GM23338 (cell line): ENCODE measurements at regions not wholly inside any gene's neighbourhood (a gene's known extent, or its start where the extent isn't known, plus 50 kb on each side); places are given as distances from the start of the nearest gene placed in this dataset.

Source experiments
- ATAC-seq: fragments of 200-7000 bp; cut with Tn5 transposase; 3 replicates; pipeline ENCODE4 v1.9.1; 2020
- DNase-seq: peaks from one replicate; pipeline ENCODE4 v3.0.0-alpha.2; 2015; ENCODE audit warnings: low spot score
- H2AFZ ChIP-seq: fragments of 200-600 bp; sonication (generic); 2 replicates; pipeline ENCODE4 v1.8.0; 2016; ENCODE audit warnings: antibody characterized with exemption, mild to moderate bottlenecking, moderate library complexity
- H3F3A ChIP-seq: fragments of 200-600 bp; sonication (generic); replicated peaks from 2 replicates; pipeline ENCODE4 v1.8.0; 2017; ENCODE audit warnings: antibody characterized with exemption, mixed run types, low read depth
- H3K27ac ChIP-seq: fragments of 200-600 bp; sonication (generic); 2 replicates; pipeline ENCODE4 v1.6.1; 2016; ENCODE audit warnings: low read depth
- H3K27me3 ChIP-seq: fragments of 200-600 bp; sonication (generic); 2 replicates; pipeline ENCODE4 v1.8.0; 2016; ENCODE audit warnings: mild to moderate bottlenecking, mixed run types, moderate library complexity; ENCODE audit not compliant: insufficient read depth
- H3K36me3 ChIP-seq: fragments of 200-600 bp; sonication (generic); 2 replicates; pipeline ENCODE4 v1.8.0; 2016; ENCODE audit warnings: mild to moderate bottlenecking; ENCODE audit not compliant: insufficient read depth
- H3K4me1 ChIP-seq: fragments of 200-600 bp; sonication (generic); 2 replicates; pipeline ENCODE4 v1.8.0; 2016; ENCODE audit warnings: mild to moderate bottlenecking, moderate library complexity; ENCODE audit not compliant: insufficient read depth
- H3K4me2 ChIP-seq: fragments of 200-600 bp; sonication (generic); 2 replicates; pipeline ENCODE4 v1.7.1; 2017; ENCODE audit warnings: mixed run types
- H3K4me3 ChIP-seq: fragments of 200-600 bp; sonication (generic); 2 replicates; pipeline ENCODE4 v1.6.1; 2016; ENCODE audit warnings: mixed run types
- H3K79me2 ChIP-seq: fragments of 200-600 bp; sonication (generic); replicated peaks from 2 replicates; pipeline ENCODE4 v1.8.0; 2017; ENCODE audit warnings: mild to moderate bottlenecking; ENCODE audit not compliant: insufficient read depth
- H3K9me2 ChIP-seq: fragments of 200-600 bp; sonication (generic); 2 replicates; pipeline ENCODE4 v1.8.0; 2017; ENCODE audit not compliant: insufficient read depth
- H4K20me1 ChIP-seq: fragments of 200-600 bp; sonication (generic); replicated peaks from 2 replicates; pipeline ENCODE4 v1.8.0; 2017; ENCODE audit warnings: mild to moderate bottlenecking; ENCODE audit not compliant: insufficient read depth
- H3K27ac Mint-ChIP-seq: 2 replicates; pipeline ENCODE4 v1.8.0; 2020; ENCODE audit warnings: inconsistent platforms, mild to moderate bottlenecking, moderate library complexity, mixed read lengths
- H3K27me3 Mint-ChIP-seq: 3 replicates; pipeline ENCODE4 v1.8.0; 2022; ENCODE audit warnings: low read depth, mild to moderate bottlenecking, moderate library complexity, mixed read lengths, inconsistent platforms; ENCODE audit not compliant: insufficient read depth, poor library complexity
- H3K36me3 Mint-ChIP-seq: 3 replicates; pipeline ENCODE4 v1.8.0; 2021; ENCODE audit warnings: low read depth, mild to moderate bottlenecking, inconsistent platforms, moderate library complexity, mixed read lengths
- H3K4me1 Mint-ChIP-seq: 3 replicates; pipeline ENCODE4 v1.8.0; 2020; ENCODE audit warnings: mild to moderate bottlenecking, inconsistent platforms, mixed read lengths
- H3K4me3 Mint-ChIP-seq: 3 replicates; pipeline ENCODE4 v1.8.0; 2021; ENCODE audit warnings: moderate library complexity, mild to moderate bottlenecking, inconsistent platforms, mixed read lengths
- H3K9me3 Mint-ChIP-seq: 3 replicates; pipeline ENCODE4 v1.8.0; 2020; ENCODE audit warnings: moderate library complexity, mild to moderate bottlenecking, inconsistent platforms, mixed read lengths
- CREB1 ChIP-seq: fragments of 250-450 bp; sonication (Bioruptor Pico); IDR thresholded peaks from 2 replicates; pipeline ENCODE4 v1.5.0; 2020; ENCODE audit warnings: low read depth, mild to moderate bottlenecking, moderate library complexity
- ETS1 ChIP-seq: IDR thresholded peaks from 2 replicates; pipeline ENCODE4 v1.6.1; 2016; ENCODE audit warnings: antibody characterized with exemption
- EZH2 ChIP-seq: fragments of 200-600 bp; sonication (generic); IDR thresholded peaks from one replicate; pipeline ENCODE4 v1.8.0; 2017; ENCODE audit warnings: antibody characterized with exemption, mild to moderate bottlenecking, low read depth; ENCODE audit not compliant: unreplicated experiment
- EZH2phosphoT487 ChIP-seq: fragments of 200-600 bp; sonication (generic); IDR thresholded peaks from one replicate; pipeline ENCODE4 v1.8.1; 2018; ENCODE audit warnings: antibody characterized with exemption; ENCODE audit not compliant: unreplicated experiment
- JUNB ChIP-seq: IDR thresholded peaks from one replicate; pipeline ENCODE4 v1.6.1; 2016; ENCODE audit warnings: antibody characterized with exemption; ENCODE audit not compliant: unreplicated experiment
- NANOG ChIP-seq: IDR thresholded peaks from 2 replicates; pipeline ENCODE4 v1.6.1; 2016; ENCODE audit warnings: antibody characterized with exemption, borderline replicate concordance
- ZNF114 ChIP-seq: fragments of 250-450 bp; sonication (Bioruptor Pico); IDR thresholded peaks from 2 replicates; pipeline ENCODE4 v1.5.0; 2020; ENCODE audit warnings: mild to moderate bottlenecking, moderate library complexity
- ZNF331 ChIP-seq: fragments of 250-450 bp; sonication (Bioruptor Pico); IDR thresholded peaks from 2 replicates; pipeline ENCODE4 v1.5.0; 2020; ENCODE audit warnings: low read depth, mild to moderate bottlenecking, moderate library complexity
- ZNF462 ChIP-seq: fragments of 250-450 bp; sonication (Bioruptor Pico); IDR thresholded peaks from 2 replicates; pipeline ENCODE4 v1.5.0; 2020; ENCODE audit warnings: mild to moderate bottlenecking, moderate library complexity

- TF ChIP-seq ZNF462 (CRISPR knock-in tag), result no peak
- no peak for TF ChIP-seq EZH2phosphoT487
- TF ChIP-seq ETS1, result no peak
- no peak for TF ChIP-seq EZH2
- TF ChIP-seq JUNB, result no peak
Measured at GRCh38 chr13:48165063-48165462, 67.9 kb upstream of the ITM2B start (continued).

GRCh38 chr13:48163061-48163460 is 68.2 kb upstream of the MED4 start:
- no peak for DNase-seq
- no peaks in the 10 kb centered on the region for H4K20me1 ChIP-seq
- Mint-ChIP-seq H3K4me3 (no peak overlapping the region), H3K27ac (no peak overlapping the region), H3K27me3 (no peaks in the 10 kb centered on the region), H3K4me1 (peaks cover 35% of the 10 kb centered on the region), H3K36me3 (no peaks in the 10 kb centered on the region), H3K9me3 (no peaks in the 10 kb centered on the region)
- no peak overlapping the region for H3K4me2 ChIP-seq
- peaks cover 14% of the 10 kb centered on the region for H3K4me1 ChIP-seq
- 0 out of 2 replicates have a peak, but pooled peaks cover 3% of the 10 kb centered on the region for H3K9me2 ChIP-seq
- no peaks in the 10 kb centered on the region for H3F3A ChIP-seq
- H3K27me3 ChIP-seq, result no peaks in the 10 kb centered on the region
- no peak for ATAC-seq
- no peak overlapping the region for H3K4me3 ChIP-seq
- no peak overlapping the region for H2AFZ ChIP-seq
- H3K36me3 ChIP-seq, result no peaks in the 10 kb centered on the region
- H3K27ac ChIP-seq, result no peak overlapping the region
- H3K79me2 ChIP-seq, result no peaks in the 10 kb centered on the region
- TF ChIP-seq NANOG, result no peak
- TF ChIP-seq CREB1, result no peak
- TF ChIP-seq ZNF331 (CRISPR knock-in tag), result no peak
- TF ChIP-seq ZNF462 (CRISPR knock-in tag), result no peak
- TF ChIP-seq ZNF114, result no peak
- TF ChIP-seq EZH2, result no peak
